IMR-90 (cell line): ENCODE measurements at regions not wholly inside any gene's neighbourhood (a gene's known extent, or its start where the extent isn't known, plus 50 kb on each side); places are given as distances from the start of the nearest gene placed in this dataset.

Experiments
- ATAC-seq: fragments of 200-7000 bp; cut with Tn5 transposase; 2 replicates; pipeline ENCODE4 v1.9.1; 2020; ENCODE audit warnings: low read depth, mild to moderate bottlenecking, moderate library complexity
- BruUV-seq: library from RNA; stranded (reverse); fragments of 400-500 nt; replicated peaks from 2 replicates; lab custom pipeline; 2021; lab: Mats Ljungman, UMichigan
- CTCF ChIA-PET: fragments of 300-600 bp; formaldehyde crosslinking; extraction: SDS; loops from one replicate; lab custom pipeline; 2021; ENCODE audit warnings: antibody characterized with exemption; lab: Yijun Ruan, JAX
- POLR2A ChIA-PET: fragments of 300-600 bp; sonication (Branson Sonifier 250); formaldehyde crosslinking; loops from one replicate; lab custom pipeline; 2022; ENCODE audit warnings: antibody characterized with exemption; ENCODE audit not compliant: unreplicated experiment; lab: Charles Lee
- DNase-seq: peaks from one replicate; pipeline ENCODE4 v3.0.0; 2013
- H2AFZ ChIP-seq: replicated peaks from 2 replicates; pipeline ENCODE3; 2013; ENCODE audit warnings: low read length, mild to moderate bottlenecking; ENCODE audit not compliant: poor library complexity
- H2AK5ac ChIP-seq: 2 replicates; pipeline ENCODE4 v1.6.1; 2013; ENCODE audit warnings: low read depth, low read length, inconsistent platforms
- H2AK9ac ChIP-seq: replicated peaks from 2 replicates; pipeline ENCODE3; 2013; ENCODE audit warnings: mild to moderate bottlenecking, low read depth, low read length, moderate library complexity; ENCODE audit not compliant: poor library complexity
- H2BK120ac ChIP-seq: 2 replicates; pipeline ENCODE4 v1.6.1; 2013; ENCODE audit warnings: low read depth, low read length, inconsistent platforms
- H2BK15ac ChIP-seq: 3 replicates; pipeline ENCODE4 v1.6.1; 2013; ENCODE audit warnings: low read depth, low read length, inconsistent platforms
- H2BK20ac ChIP-seq: 2 replicates; pipeline ENCODE4 v1.6.1; 2013; ENCODE audit warnings: low read depth, mild to moderate bottlenecking, inconsistent platforms, low read length, moderate library complexity
- H2BK5ac ChIP-seq: 2 replicates; pipeline ENCODE4 v1.6.1; 2013; ENCODE audit warnings: mild to moderate bottlenecking, low read depth, low read length, inconsistent platforms; ENCODE audit not compliant: poor library complexity, severe bottlenecking
- H3K14ac ChIP-seq: replicated peaks from 2 replicates; pipeline ENCODE4 v1.6.1; 2013; ENCODE audit warnings: low read depth, low read length, inconsistent platforms
- H3K18ac ChIP-seq: 2 replicates; pipeline ENCODE4 v1.6.1; 2013; ENCODE audit warnings: low read depth, low read length, control low read depth
- H3K23ac ChIP-seq: 2 replicates; pipeline ENCODE4 v1.6.1; 2013; ENCODE audit warnings: low read depth, low read length, inconsistent platforms
- H3K27ac ChIP-seq: 2 replicates; pipeline ENCODE4 v1.5.1; 2013; ENCODE audit warnings: mild to moderate bottlenecking, control low read depth, low read length; ENCODE audit not compliant: insufficient read depth
- H3K27me3 ChIP-seq: 2 replicates; pipeline ENCODE4 v1.6.1; 2013; ENCODE audit warnings: low read length; ENCODE audit not compliant: control insufficient read depth, insufficient read depth
- H3K36me3 ChIP-seq: 2 replicates; pipeline ENCODE4 v1.6.1; 2013; ENCODE audit warnings: low read length, mixed read lengths; ENCODE audit not compliant: control insufficient read depth, insufficient read depth
- H3K4ac ChIP-seq: 2 replicates; pipeline ENCODE4 v1.6.1; 2013; ENCODE audit warnings: low read depth, low read length, inconsistent platforms
- H3K4me1 ChIP-seq: 2 replicates; pipeline ENCODE4 v1.6.1; 2013; ENCODE audit warnings: low read length, mixed read lengths; ENCODE audit not compliant: control insufficient read depth, insufficient read depth
- H3K4me2 ChIP-seq: 2 replicates; pipeline ENCODE4 v1.6.1; 2013; ENCODE audit warnings: low read depth, mild to moderate bottlenecking, control low read depth, low read length, moderate library complexity
- H3K4me3 ChIP-seq: 2 replicates; pipeline ENCODE4 v1.5.1; 2013; ENCODE audit warnings: low read depth, mild to moderate bottlenecking, control low read depth, low read length, moderate library complexity; ENCODE audit not compliant: insufficient read depth
- H3K56ac ChIP-seq: 2 replicates; pipeline ENCODE4 v1.6.1; 2013; ENCODE audit warnings: low read length, inconsistent platforms; ENCODE audit not compliant: insufficient read depth; ENCODE audit errors: extremely low read depth
- H3K79me1 ChIP-seq, 2 experiments: 2 replicates each; pipeline ENCODE4 v1.6.1; 2013; ENCODE audit warnings: low read length in 2 of 2, inconsistent platforms in 1 of 2, low read depth in 1 of 2
- H3K9ac ChIP-seq: 2 replicates; pipeline ENCODE4 v1.6.1; 2013; ENCODE audit warnings: low read depth, low read length, control low read depth
- H3K9me1 ChIP-seq: 2 replicates; pipeline ENCODE4 v1.6.1; 2013; ENCODE audit warnings: low read length, inconsistent platforms; ENCODE audit not compliant: insufficient read depth
- H3K9me3 ChIP-seq: 2 replicates; pipeline ENCODE4 v1.6.1; 2013; ENCODE audit warnings: low read length; ENCODE audit not compliant: control insufficient read depth, insufficient read depth
- H4K20me1 ChIP-seq: 2 replicates; pipeline ENCODE4 v1.6.1; 2013; ENCODE audit warnings: low read length, inconsistent platforms; ENCODE audit not compliant: insufficient read depth
- H4K5ac ChIP-seq: 2 replicates; pipeline ENCODE4 v1.6.1; 2013; ENCODE audit warnings: mild to moderate bottlenecking, low read depth, low read length, control low read depth
- H4K8ac ChIP-seq, 2 experiments: 2 replicates each; pipeline ENCODE4 v1.6.1; 2013; ENCODE audit warnings: low read depth in 2 of 2, low read length in 2 of 2, control low read depth in 1 of 2, inconsistent platforms in 1 of 2
- H4K91ac ChIP-seq: 2 replicates; pipeline ENCODE4 v1.6.1; 2013; ENCODE audit warnings: low read depth, low read length, inconsistent platforms; ENCODE audit not compliant: insufficient read depth
- BHLHE40 ChIP-seq: fragments of 150-350 bp; IDR thresholded peaks from 2 replicates; pipeline ENCODE4 v1.6.1; 2016; ENCODE audit warnings: mild to moderate bottlenecking, low read depth, low read length
- CEBPB ChIP-seq: IDR thresholded peaks from 2 replicates; pipeline ENCODE4 v1.6.1; 2012; ENCODE audit warnings: low read depth, low read length, improper control_type of control experiment
- FOS ChIP-seq: fragments of 150-350 bp; IDR thresholded peaks from 2 replicates; pipeline ENCODE4 v1.6.1; 2016; ENCODE audit warnings: low read depth, low read length
- NFE2L2 ChIP-seq: fragments of 150-350 bp; IDR thresholded peaks from 2 replicates; pipeline ENCODE4 v1.6.1; 2016; ENCODE audit warnings: low read depth, mild to moderate bottlenecking, low read length
- RAD21 ChIP-seq: IDR thresholded peaks from 2 replicates; pipeline ENCODE4 v1.6.1; 2012; ENCODE audit warnings: low read length, improper control_type of control experiment
- RCOR1 ChIP-seq: IDR thresholded peaks from 2 replicates; pipeline ENCODE4 v1.6.1; 2012; ENCODE audit warnings: mild to moderate bottlenecking, low read length, improper control_type of control experiment; ENCODE audit not compliant: insufficient replicate concordance
- RFX5 ChIP-seq: IDR thresholded peaks from 2 replicates; pipeline ENCODE4 v1.8.0; 2012; ENCODE audit warnings: low read depth, mild to moderate bottlenecking, low read length, moderate library complexity
- WGBS, 2 experiments: methylation state at CpG; one replicate each; pipeline versions ENCODE4 v1.1.5 to v1.1.7; 2013; ENCODE audit warnings: missing lambda C conversion rate in 2 of 2; ENCODE audit not compliant: insufficient read length in 1 of 2; ENCODE audit errors: extremely low coverage in 2 of 2; 5-methylcytosine and 5-hydroxymethylcytosine counted together
- dilution Hi-C: fragments of 300-500 bp; cut with HindIII; formaldehyde crosslinking; loops from one replicate; pipeline ENCODE4 v1.14.3; 2018; ENCODE audit warnings: low sequenced_read_pairs; ENCODE audit not compliant: unreplicated experiment
- in situ Hi-C: fragments of 300-500 bp; cut with MboI; formaldehyde crosslinking; loops from 3 replicates; pipeline ENCODE4 v1.14.3; 2019; ENCODE audit warnings: low sequenced_read_pairs, inconsistent platforms, mixed read lengths
- intact Hi-C: fragments of 100-400 bp; cut with micrococcal nuclease; formaldehyde crosslinking; loops from 2 replicates; pipeline ENCODE4 v1.10.0; 2022
- TF ChIP-seq, protein P1 (sequence below): conservative IDR thresholded peaks from 2 replicates; pipeline ENCODE4 v1.5.1; 2012; ENCODE audit warnings: mild to moderate bottlenecking, low read depth, low read length, improper control_type of control experiment

DNA sequence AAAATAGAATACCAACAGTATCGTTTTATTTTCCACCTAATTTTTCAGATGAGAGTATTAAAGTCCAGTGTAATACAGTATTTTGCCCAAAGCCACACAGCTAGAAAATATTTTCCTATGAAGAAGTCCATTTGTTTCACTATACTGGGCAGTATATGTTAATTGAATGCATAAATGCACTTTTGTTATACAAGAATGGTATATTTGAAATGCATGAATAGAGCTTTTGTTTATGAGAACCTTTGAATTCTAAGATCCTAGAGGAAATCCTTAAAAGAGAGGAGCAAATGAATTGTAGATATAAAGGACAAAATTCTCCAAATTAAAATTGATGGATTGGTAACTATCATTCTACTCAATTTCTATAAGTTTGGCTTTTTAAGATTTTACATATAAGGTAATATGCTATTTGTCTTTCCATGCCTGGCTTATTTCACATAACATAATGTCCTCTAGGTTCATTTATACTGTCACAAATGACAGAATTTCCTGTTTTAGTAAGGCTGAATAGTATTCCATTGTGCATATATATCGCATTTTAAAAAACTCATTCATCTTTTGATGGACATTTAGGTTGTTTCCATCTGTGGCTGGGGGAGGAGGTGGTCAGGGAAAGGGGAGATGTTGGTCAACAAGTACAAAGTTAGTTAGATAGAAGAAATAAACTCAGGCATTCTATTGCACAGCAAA, 136.6 kb upstream of the DCN start:
- Histone ChIP-seq H4K91ac (peak overlapping the region; percentile 54; the same call in 1 of the 2 replicates), H3K23ac (no peak overlapping the region), H3K27ac (peak overlapping the region; percentile 93; the same call in 1 of the 2 replicates), H2BK15ac (no peak overlapping the region), H3K9ac (no peak overlapping the region), H3K14ac (no peak overlapping the region), H4K5ac (no peak overlapping the region), H3K36me3 (no peaks in the 10 kb centered on the region), H3K4me2 (no peak overlapping the region), H4K20me1 (no peaks in the 10 kb centered on the region), H3K9me1 (no peaks in the 10 kb centered on the region), H3K4me3 (no peak overlapping the region), H2AK9ac (no peak overlapping the region), H2BK120ac (no peak overlapping the region; the same call in 1 of the 2 replicates), H3K9me3 (no peaks in the 10 kb centered on the region), H2AK5ac (peak overlapping the region; percentile 84; the same call in 1 of the 2 replicates), H3K27me3 (no peaks in the 10 kb centered on the region), H3K56ac (no peak overlapping the region), H3K79me1 (peaks cover 0 to 3% of the 10 kb centered on the region in 2 experiments; a peak in 1 of 4 replicates), H2BK5ac (peak overlapping the region; percentile 96), H2BK20ac (peak overlapping the region; percentile 89), H2AFZ (no peak overlapping the region), H3K4ac (peak overlapping the region; percentile 86), H3K4me1 (peaks cover 8% of the 10 kb centered on the region), H3K18ac (peak overlapping the region; percentile 99), H4K8ac (peak overlapping the region in 1 of 2 experiments; percentile 31; a peak in 1 of 4 replicates)
- ChIA-PET POLR2A (no interaction called here), CTCF (no interaction called here)
- ATAC-seq (no peak), DNase-seq (no peak)
- no TSS peak for BruUV-seq
- TF ChIP-seq RFX5 (no peak), NFE2L2 (no peak), BHLHE40 (no peak), CEBPB (no peak), FOS (no peak), RAD21 (no peak), RCOR1 (no peak)
- TF ChIP-seq, protein P1, sequence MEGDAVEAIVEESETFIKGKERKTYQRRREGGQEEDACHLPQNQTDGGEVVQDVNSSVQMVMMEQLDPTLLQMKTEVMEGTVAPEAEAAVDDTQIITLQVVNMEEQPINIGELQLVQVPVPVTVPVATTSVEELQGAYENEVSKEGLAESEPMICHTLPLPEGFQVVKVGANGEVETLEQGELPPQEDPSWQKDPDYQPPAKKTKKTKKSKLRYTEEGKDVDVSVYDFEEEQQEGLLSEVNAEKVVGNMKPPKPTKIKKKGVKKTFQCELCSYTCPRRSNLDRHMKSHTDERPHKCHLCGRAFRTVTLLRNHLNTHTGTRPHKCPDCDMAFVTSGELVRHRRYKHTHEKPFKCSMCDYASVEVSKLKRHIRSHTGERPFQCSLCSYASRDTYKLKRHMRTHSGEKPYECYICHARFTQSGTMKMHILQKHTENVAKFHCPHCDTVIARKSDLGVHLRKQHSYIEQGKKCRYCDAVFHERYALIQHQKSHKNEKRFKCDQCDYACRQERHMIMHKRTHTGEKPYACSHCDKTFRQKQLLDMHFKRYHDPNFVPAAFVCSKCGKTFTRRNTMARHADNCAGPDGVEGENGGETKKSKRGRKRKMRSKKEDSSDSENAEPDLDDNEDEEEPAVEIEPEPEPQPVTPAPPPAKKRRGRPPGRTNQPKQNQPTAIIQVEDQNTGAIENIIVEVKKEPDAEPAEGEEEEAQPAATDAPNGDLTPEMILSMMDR: no peak
- intact Hi-C loops (loop anchor here (5.0 kb wide), 1 partner anchor 42 kb away; no protein-coding TSS in a partner anchor), in situ Hi-C loops (no loop called here), dilution Hi-C loops (no loop called here)
- WGBS, 2 experiments: no CpG with 5 or more reads among the region's 2 CpGs
